AML-193 (cell line): ENCODE measurements at regions not wholly inside any gene's neighbourhood (a gene's known extent, or its start where the extent isn't known, plus 50 kb on each side); places are given as distances from the start of the nearest gene placed in this dataset.

Source experiments
- DNase-seq, 2 experiments: peaks; one replicate each; lab custom pipeline; 2025; lab: John Stamatoyannopoulos, UW

GRCh38 chr1:30360281-30360680, 363.1 kb downstream of the MATN1 start:
- no peak for DNase-seq

- DNase-seq = no peak
Observed at GRCh38 chr1:30359539-30360220, 363.7 kb downstream of the MATN1 start.

- DNase-seq = no peak
Observed at GRCh38 chr1:30358500-30358899, 364.9 kb downstream of the MATN1 start.

GRCh38 chr1:30356839-30357238, 366.5 kb downstream of the MATN1 start:
- no peak for DNase-seq

GRCh38 chr1:30354410-30354809, 369.0 kb downstream of the MATN1 start:
- DNase-seq = no peak

GRCh38 chr1:30353637-30354036, 369.7 kb downstream of the MATN1 start:
- DNase-seq = no peak

- DNase-seq = no peak
Observed at GRCh38 chr1:30348147-30348546, 375.2 kb downstream of the MATN1 start.

GRCh38 chr1:30345491-30346130, 377.8 kb downstream of the MATN1 start:
- no peak for DNase-seq

- DNase-seq = no peak
Observed at GRCh38 chr1:30343562-30343961, 379.8 kb downstream of the MATN1 start.

- DNase-seq = no peak
Observed at GRCh38 chr1:30342535-30343141, 380.7 kb downstream of the MATN1 start.

GRCh38 chr1:30340934-30341333, 382.5 kb downstream of the MATN1 start:
- no peak for DNase-seq

- no peak for DNase-seq
Observed at GRCh38 chr1:30339866-30340265, 383.5 kb downstream of the MATN1 start.

GRCh38 chr1:30338765-30339164, 384.6 kb downstream of the MATN1 start:
- no peak for DNase-seq

- no peak for DNase-seq
Observed at GRCh38 chr1:30337324-30337620, 386.1 kb downstream of the MATN1 start.

- no peak for DNase-seq
Observed at GRCh38 chr1:30336550-30337323, 386.6 kb downstream of the MATN1 start.

GRCh38 chr1:30335997-30336390, 387.4 kb downstream of the MATN1 start:
- no peak for DNase-seq

- DNase-seq = no peak
Observed at GRCh38 chr1:30335389-30335996, 387.9 kb downstream of the MATN1 start.

- DNase-seq = no peak
Observed at GRCh38 chr1:30334767-30335166, 388.6 kb downstream of the MATN1 start.

GRCh38 chr1:30332116-30333094, 391.0 kb downstream of the MATN1 start:
- no peak for DNase-seq

GRCh38 chr1:30331415-30332065, 391.8 kb downstream of the MATN1 start:
- no peak for DNase-seq

- no peak for DNase-seq
Observed at GRCh38 chr1:30330644-30331043, 392.7 kb downstream of the MATN1 start.
